ENCODE measurements at regions not wholly inside any gene's neighbourhood (a gene's known extent, or its start where the extent isn't known, plus 50 kb on each side); places are given as distances from the start of the nearest gene placed in this dataset.

GRCh38 chr17:22600644-22601298 is 908.4 kb downstream of the KCNJ18 start:
- Histone ChIP-seq H3K9me3 (ENCODE audit: control insufficient read depth, low read length) (peaks cover 19% of the 10 kb centered on the region), H3K36me3 (ENCODE audit: control insufficient read depth, insufficient read depth, low read length) (no peaks in the 10 kb centered on the region)
- WGBS, 2 experiments (ENCODE audit: insufficient coverage in 2 of 2): no CpG with 5 or more reads among the region's 2 CpGs

More at GRCh38 chr17:22600644-22601298, 908.4 kb downstream of the KCNJ18 start:
- Histone ChIP-seq H3K4me1 (ENCODE audit: control insufficient read depth, insufficient read depth, low read length, poor library complexity, severe bottlenecking) (no peaks in the 10 kb centered on the region), H3K4me3 (ENCODE audit: extremely low read depth, insufficient read depth, low read length, poor library complexity, severe bottlenecking) (no peak overlapping the region), H3K27ac (ENCODE audit: low read depth, low read length, severe bottlenecking) (no peak overlapping the region)
